ENCODE measurements at regions not wholly inside any gene's neighbourhood (a gene's known extent, or its start where the extent isn't known, plus 50 kb on each side); places are given as distances from the start of the nearest gene placed in this dataset.
"Not testable (repeated sequence)": the region's sequence is repeated elsewhere in the genome, so short reads cannot be mapped to it uniquely, and the experiment has no call there.

DNA sequence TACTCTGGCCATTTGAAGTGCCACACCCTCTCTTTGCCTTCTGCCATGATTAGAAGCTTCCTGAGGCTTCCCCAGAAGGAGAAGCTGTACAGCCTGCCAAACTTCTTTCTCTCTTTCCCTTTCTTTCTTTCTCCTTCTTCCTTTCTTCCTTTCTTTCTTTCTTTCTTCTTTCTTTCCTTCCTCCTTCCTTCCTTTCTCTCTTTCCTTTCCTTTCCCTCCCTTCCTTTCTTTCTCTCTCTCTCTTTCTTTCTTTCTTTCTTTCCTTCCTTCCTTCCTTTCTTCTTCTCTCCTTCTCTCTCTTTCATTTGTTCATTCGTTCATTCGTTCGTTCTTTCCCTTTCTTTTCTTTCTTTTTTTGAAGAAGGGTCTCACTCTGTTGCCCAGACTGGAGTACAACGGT lies 931.0 kb downstream of the TTLL7 start:
- DNase-seq = no peak

DNA sequence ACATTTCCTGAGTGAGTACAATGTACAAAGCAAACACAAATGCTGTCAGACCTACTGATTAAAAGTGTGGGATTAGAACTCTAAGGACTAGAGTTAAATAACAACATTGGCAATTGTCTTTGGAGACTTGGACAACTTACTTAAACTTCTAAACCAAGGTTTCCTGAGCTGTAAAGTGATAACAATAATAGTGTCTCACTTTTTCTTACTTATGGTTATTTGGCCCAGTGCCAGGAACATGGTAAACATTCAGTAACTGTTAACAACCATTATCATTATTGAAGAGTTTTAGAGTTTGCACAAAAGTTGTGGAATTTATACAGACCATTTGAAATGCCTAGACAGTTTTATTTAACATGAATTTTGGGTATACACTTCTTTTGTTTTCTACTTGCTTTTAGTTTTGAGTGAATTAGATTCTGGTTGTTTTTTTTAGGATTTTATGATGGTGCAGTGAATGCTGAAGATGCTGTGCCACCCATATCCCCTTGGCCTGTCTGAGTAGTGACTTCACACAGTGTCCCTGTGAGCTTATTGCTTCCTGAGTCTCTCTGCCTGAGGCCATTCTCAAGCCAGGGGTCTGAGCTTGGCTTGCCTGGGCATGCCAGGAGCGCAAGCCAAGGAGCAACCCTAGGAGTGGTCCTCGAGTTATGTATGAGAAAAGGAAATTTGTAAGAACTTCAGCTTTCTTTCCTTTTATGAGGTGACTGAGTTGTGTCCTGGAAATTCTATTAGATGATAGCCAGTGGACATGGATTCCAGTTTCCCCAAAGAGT lies 932.8 kb downstream of the TTLL7 start:
- DNase-seq = no peak

DNA sequence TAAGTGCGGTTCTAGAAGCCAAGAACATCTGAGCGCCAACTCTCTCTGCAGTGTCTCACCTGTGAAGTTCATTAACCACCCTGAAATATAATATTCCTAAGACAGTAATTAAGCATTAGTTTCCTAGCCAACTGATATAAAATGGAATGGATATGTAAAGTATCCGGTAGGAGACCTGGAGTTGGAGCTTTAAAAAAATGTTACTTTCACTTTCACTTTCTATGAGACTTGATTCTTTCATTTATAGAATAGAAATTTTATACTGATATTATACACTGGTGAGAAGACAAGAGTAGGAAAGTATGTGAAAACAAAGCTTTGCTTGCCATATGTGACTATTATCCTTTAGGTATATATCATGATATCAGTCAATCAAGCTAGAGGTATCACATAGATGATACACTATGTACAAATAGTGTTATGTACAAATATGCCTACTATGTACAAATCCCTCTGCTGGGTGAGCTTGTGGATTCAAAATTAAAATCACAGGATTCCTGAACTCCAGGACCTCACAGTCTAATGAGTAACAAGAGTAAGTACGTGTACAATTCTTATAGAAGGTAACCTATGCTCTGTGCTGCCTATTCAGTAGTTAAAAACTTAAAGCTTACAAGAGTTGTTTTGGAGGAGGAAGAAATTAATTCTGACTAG lies 934.2 kb downstream of the TTLL7 start:
- no peak for DNase-seq

DNA sequence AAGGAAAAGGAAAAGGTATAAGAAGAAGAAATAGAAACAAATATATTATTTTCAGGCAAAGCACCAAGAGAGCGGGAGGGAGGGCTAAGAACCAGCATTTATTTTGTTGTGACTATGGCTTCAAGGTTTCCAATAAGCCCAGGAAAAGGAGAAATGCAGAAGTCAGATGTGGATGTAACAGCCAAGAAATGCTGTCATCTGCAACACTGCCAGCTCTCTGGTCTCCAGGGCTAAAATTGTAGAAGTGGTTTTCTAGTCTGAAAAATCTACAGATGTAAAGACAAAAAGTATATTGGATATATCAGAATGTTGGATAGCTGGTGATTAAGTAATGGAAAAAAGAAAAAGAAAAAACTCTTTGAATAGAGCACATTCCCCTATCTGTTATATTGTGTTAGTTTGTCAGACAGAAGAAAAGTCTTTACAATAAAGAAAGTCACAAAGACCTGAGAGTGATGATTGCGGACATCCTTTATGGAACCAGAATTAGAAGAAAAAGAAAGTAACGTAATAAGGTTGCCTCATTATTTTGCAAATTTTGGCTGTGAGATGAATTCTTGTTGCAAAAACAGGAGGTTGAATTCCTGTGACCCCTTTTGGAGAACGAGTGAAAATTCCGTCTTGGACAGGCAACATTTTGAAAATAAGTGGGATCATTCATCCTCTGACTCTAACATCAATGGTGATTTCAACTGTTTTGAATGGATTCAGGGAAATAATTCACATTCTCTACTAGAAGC lies 938.1 kb downstream of the TTLL7 start:
- no peak for DNase-seq

DNA sequence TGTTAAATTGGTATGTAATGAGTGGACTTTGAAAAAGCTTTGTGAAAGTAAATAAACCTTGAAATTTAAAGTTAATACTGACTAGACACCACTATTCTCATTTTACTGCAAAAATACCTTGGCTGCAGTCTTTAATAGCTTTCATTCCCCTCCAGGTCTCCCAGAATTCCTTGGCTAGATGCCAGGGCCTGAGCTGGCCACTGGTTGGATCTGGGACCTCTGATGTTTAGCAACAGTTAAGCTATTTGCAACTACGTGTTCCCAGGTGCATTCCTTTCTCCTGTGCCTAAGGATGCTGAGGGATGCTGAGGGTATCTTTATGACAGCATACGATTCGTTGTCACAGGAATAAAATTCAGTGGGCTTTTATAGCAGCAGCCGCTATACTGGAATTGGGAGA lies 938.7 kb downstream of the TTLL7 start:
- DNase-seq = no peak

DNA sequence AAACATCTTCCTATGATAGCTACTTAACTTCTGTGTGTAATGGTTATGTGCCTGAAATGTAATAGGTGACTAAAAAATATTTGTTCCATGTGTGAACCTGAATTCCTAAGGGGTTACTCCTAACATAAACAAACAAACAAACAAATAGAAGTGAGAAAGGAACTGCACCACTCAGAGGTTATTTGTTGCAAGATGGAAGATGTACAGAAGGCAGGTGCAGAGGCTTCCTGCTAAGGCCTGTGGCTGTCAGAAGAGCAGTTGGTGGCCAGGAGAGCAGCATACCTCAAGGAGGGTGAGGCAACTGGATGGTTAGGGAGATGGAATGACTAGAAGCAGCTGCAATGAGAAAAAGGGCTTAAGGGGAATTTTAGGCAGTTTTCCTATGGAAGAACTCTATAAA lies 940.6 kb downstream of the TTLL7 start:
- no peak for DNase-seq

DNA sequence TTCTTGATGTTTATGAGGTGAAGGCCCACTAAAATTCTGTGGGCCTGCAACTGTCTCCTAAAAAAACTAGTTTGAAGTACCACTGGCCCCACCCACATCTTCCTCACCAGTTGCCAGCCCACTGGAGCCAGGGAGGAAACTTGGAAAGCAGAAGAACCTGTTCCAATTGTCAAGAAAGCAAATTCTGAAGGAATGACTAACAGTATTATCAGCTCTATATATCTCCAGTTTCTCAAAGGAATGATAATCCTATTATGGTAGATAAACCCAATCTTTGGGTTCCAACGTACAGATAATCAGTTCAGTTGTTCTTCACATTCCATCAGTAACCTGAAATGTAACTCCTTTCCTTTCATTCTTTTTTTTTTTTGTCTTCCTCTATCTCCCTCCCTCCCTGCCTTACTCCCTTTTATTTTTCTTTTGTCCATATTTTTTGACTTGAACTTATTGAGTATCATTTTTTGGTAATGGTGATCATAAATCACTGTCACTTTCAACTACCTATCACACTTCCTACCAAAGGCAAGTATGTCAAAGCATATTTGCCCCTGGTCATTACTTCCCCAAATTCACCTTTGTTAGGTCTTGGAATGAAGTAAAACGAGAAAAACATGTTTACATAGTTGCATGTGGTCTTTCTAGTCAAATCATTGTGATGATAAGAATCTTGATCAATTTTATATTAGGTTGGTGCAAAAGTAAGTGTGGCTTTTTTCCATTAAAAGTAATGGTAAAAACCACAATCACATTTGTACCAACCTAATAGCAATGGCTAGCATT lies 943.4 kb downstream of the TTLL7 start:
- DNase-seq = no peak

DNA sequence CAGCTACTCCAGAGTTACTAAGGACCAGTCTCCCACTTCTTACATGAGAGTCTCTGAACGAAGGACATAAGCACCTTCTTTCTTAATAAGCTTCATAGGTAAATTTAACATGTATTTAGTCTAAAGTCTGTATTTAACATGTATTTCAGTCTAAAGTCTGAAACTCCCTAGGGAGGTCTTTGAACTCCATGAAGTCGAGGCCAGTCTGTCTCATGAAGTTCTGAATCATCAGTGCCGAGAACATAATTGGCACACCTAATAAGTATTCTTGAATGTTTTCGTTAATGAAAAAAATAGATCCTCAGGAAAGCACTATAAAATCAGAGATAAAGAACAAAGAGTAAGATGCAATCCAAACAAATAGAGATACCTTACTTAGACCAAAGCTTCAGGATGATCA lies 945.5 kb downstream of the TTLL7 start:
- DNase-seq = no peak

DNA sequence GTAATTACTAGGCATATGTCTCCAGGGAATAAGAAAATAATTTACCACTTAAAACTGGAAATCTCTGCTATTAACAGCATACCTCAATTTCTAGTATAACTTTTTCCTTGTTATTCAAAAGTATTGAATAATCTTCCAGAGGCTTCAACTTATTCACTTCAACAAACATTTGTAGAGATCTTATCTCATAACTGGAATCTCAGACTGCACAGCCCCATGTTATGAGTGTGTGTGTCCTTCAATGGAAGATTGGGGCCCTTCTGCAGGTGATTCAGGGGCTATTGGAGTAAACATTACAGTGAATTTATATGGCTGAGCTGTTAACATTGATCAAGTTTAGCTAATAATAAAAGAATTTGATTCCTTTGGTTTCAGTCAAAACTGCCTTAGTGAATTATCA lies 946.1 kb downstream of the TTLL7 start:
- DNase-seq = no peak

DNA sequence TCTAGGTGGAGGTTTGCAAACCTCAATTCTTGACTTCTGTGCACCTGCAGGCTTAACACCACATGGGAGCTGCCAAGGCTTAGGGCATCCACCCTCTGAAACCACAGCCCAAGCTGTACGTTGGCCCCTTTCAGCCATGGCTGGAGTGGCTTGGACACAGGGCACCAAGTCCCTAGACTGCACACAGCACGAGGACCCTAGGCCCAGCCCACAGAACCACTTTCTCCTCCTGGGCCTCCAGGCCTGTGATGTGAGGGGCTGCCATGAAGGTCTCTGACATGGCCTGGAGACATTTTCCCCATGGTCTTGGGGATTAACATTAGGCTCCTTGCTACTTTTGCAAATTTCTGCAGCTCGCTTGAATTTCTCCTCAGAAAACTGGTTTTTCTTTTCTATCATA lies 947.9 kb downstream of the TTLL7 start:
- DNase-seq = not testable (repeated sequence)

DNA sequence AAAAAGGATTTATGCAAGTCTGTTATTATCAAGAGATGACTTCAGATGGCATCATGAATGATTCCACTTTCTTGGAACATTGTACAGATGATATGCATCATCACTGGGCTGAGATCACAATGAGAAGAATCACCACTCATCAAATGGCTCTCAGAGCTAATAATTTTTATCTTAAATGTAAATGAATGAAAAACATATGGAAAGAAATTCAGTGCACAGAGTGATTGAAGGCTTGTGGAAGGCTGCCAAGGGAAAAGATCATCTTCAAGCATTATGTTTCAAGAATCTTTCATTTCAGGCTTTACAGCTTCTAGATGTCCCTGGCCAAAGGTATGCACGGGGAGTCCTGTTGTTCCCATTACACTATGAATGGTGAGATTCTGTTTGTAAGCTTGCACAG lies 955.7 kb downstream of the TTLL7 start:
- DNase-seq = no peak

DNA sequence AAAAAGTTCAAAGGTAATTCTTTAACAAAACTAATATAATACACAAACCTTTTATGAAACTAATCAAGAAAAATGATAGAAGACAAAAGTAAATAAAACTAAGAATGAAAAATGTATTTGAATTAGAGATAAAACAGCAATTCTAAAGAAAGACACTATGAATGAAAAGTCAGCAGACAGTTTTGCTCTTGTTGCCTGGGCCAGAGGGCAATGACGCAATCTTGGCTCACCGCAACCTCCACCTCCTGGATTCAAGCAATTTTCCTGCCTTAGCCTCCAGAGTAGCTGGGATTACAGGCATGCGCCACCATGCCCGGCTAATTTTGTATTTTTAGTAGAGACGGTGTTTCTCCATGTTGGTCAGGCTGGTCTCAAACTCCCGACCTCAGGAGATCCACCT lies 959.8 kb downstream of the TTLL7 start:
- not testable (repeated sequence) for DNase-seq

DNA sequence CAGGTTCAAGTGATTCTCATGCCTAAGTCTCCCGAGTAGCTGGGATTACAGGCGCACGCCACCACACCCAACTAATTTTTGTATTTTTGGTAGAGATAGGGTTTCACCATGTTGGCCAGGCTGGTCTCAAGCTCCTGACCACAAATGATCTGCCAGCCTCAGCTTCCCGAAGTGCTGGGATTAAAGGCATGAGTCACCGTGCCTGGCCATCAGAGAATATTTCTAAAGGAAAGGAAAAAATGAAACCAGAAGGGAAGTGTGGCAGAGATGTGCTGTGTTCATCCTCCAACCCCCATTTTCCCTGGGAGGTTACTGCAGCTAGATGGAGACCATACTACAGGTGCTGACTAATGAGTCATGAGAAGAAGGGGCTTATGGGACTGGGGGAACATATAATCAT lies 964.1 kb downstream of the TTLL7 start:
- DNase-seq = no peak

DNA sequence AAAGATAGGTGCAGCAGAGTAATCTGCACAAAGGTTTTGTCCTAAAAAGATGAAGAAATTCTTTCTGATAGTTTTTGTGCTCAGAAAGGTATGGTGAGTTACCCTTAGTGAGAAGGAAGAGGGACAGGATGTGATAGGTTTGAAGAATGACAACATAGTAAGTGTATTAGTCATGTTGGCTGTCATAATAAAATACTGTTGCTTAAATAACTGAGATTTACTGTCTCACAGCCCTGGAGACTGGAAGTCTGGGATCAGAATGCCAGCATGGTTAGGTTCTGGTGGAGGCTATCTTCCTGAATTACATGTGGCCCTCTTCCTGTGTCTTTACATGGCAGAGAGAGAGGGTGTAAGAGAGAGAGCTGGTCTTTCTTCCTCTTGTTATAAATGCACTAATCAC lies 965.2 kb downstream of the TTLL7 start:
- no peak for DNase-seq

DNA sequence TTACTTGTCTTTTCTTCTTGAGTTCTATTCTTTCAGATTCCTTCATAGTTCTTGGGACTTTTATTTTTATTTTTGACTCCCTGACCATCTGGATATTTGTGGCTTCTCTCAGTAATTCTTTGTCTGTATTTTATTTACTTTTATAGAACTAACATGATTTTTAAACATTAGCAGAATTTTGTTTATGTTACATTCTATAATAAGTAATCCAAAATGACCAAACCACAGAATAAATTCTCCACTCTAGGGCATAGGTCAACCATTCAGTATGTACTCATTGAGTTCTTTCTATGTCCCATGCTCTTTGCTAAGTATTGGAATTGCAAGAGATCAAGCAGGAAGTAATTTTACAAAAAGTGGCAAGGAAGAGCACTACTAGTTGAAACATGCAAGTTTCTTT lies 969.0 kb downstream of the TTLL7 start:
- no peak for DNase-seq

DNA sequence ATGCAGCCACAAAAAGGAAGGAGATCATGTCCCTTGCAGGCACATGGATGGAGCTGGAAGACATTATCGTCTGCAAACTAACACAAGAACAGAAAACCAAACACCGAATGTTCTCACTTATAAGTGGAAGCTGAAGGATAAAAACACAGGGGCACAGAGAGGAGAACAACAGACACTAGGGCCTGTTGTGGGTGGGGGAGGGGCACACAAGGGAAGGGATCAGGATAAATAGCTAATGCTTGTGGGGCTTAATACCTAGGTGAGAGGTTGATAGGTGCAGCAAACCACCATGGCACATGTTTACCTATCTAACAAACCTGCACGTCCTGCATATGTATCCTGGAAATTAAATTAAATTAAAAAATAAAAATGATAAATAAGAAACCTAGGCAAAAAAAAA lies 969.9 kb downstream of the TTLL7 start:
- DNase-seq = no peak

DNA sequence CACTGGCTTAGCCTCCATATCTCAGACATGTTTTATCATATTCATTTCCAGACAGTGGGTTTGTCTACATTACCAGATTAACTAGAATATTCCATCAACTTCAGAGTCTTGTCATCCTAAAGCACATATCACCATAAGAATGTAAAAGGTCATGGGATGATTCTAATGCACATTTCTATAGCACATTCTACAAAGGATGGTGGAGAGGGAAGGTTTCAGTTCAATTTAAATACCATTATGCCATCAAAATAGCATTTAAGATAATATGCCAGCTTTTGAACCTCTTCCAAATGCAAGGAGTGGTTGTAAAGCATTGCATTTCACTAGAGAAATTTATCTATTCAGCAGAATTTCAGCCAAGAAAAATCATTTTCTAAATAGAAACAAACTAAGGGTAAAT lies 970.5 kb downstream of the TTLL7 start:
- DNase-seq = no peak

DNA sequence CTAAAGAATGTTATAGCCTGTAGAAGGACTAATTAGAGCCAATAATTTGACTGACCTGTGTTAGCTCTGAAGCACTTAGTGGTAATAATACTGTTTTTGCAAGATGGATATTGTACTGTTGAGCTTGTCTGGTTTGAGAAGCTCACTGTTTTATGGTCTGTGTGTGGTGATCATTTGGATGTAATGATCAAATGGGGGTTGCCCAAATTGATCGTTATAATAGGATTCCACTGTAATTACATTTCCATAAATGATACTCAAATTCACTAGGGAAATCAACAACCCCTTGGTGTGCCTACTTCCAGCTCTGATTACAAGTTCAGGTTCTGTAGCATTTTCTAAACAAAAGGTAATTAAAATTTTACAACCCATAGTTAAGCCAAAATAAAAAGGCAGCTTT lies 971.4 kb downstream of the TTLL7 start:
- DNase-seq = no peak

DNA sequence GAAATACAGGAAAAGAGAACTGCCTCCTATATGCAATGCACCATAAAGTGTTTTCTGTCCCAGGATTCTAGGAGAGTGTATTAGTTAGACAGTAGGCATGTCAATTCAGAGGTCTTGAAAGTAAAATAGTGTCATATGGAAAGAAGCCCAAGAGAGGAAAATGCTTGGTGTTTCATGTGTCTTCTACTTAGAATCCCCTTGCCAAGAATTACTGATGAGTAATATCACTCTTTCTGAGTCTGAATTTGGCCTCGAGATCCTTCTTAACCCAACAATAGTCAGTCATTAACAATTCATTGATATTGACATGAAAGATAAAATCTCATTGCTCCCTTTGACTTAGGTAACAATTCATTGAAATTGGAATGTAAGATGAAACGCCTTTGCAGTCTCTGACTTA lies 972.2 kb downstream of the TTLL7 start:
- DNase-seq = no peak

DNA sequence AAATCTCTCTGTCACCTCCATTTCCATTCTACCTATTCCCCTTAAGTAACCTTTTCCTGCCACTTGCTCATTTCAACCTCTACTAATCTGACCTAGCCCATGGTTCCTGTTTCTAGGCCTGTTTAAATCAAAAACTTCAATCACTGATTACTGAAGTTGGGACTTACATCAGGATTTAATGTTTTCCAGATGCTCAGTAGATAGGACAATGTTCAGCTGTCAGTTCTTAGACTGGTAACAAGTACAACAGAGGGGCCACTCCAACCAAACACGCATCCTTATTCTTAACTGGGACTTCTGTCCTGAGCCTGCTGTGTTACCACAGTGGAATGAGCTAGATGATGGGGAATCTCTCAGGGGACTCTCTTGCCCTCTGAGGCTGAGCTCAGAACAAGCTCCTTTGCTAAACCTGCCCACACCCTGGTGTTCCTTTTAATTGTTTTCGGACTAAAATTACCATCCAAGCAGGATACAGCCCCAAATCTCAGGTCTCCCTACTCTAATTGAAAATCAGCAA lies 974.6 kb downstream of the TTLL7 start:
- no peak for DNase-seq

DNA sequence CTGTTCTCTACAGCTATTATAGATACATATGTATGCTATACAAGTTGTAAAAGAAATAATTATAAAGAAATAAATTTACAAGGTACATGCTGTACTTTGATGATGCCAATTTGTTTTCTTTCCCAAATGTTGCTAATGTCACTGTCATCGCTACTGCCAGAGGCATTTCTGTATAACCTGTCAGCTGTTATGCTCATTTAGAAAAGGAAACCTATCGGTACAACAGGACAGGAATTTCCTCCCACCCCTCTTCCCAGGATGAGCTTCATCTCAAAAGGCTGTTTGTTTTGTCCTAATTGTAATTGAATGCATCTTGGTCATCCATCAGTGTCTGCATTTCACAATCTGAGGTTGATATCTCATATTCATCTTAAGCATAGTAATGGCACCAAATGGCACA lies 975.7 kb downstream of the TTLL7 start:
- no peak for DNase-seq

DNA sequence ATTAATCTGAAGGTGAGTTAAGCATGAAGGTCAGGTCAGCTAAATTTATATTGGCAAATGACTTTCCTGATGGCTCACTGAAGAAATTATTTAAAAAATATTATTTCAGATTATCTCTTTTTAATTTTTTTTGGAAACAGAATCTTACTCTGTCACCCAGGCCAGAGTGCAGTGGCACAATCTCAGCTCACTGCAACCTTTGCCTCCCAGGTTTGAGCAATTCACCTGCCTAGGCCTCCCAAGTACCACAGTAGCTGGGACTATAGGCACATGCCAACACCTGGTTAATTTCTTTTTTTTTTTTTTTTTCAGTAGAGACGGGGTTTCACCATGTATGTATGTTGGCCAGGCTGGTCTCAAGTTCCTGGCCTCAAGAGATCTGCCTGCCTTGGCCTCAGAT lies 976.7 kb downstream of the TTLL7 start:
- DNase-seq = no peak

DNA sequence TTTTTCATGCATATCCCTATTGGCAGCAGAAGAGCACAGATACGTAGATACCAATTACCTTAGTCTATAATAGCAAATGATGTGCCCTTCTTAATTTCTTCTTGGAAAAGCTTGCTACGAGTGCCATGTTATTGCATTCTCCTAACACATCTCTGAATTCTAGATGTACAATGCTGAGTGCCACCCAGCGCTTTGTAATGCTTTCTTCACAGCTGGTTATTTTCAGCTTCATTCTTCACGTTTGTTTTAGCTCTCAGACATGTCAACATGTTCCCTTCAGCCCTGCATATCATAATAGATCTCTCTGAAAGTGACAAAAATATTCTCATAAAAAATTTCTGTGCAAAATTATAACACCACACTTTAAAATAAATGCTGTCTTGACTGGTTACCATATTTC lies 981.2 kb downstream of the TTLL7 start:
- DNase-seq = no peak
